Renal pelvis (tissue), 1 donor: ENCODE measurements at regions not wholly inside any gene's neighbourhood (a gene's known extent, or its start where the extent isn't known, plus 50 kb on each side); places are given as distances from the start of the nearest gene placed in this dataset.
"Not testable (repeated sequence)": the region's sequence is repeated elsewhere in the genome, so short reads cannot be mapped to it uniquely, and the experiment has no call there.

Source experiments
- DNase-seq: peaks from one replicate; pipeline ENCODE4 v3.0.0-alpha.2; 2013

- DNase-seq = no peak
Observed at GRCh38 chr17:5864741-5865657, 205.2 kb upstream of the WSCD1 start.

- DNase-seq = no peak
Observed at GRCh38 chr17:5866978-5867377, 203.2 kb upstream of the WSCD1 start.

- no peak for DNase-seq
Observed at GRCh38 chr17:5869041-5869745, 201.0 kb upstream of the WSCD1 start.

- DNase-seq = no peak
Observed at GRCh38 chr17:5870231-5870953, 199.8 kb upstream of the WSCD1 start.

- no peak for DNase-seq
Observed at GRCh38 chr17:5871666-5872065, 198.5 kb upstream of the WSCD1 start.

- DNase-seq = no peak
Observed at GRCh38 chr17:5872831-5873230, 197.3 kb upstream of the WSCD1 start.

GRCh38 chr17:5873781-5874180 is 196.4 kb upstream of the WSCD1 start:
- no peak for DNase-seq

GRCh38 chr17:5874486-5874885 is 195.7 kb upstream of the WSCD1 start:
- no peak for DNase-seq

- DNase-seq = no peak
Observed at GRCh38 chr17:5877366-5877765, 192.8 kb upstream of the WSCD1 start.

- no peak for DNase-seq
Observed at GRCh38 chr17:5877948-5878347, 192.2 kb upstream of the WSCD1 start.

- DNase-seq = no peak
Observed at GRCh38 chr17:5881849-5882248, 188.3 kb upstream of the WSCD1 start.

- DNase-seq = no peak
Observed at GRCh38 chr17:5883775-5884665, 186.2 kb upstream of the WSCD1 start.

- DNase-seq = no peak
Observed at GRCh38 chr17:5885336-5885735, 184.8 kb upstream of the WSCD1 start.

- no peak for DNase-seq
Observed at GRCh38 chr17:5888811-5889210, 181.4 kb upstream of the WSCD1 start.

- no peak for DNase-seq
Observed at GRCh38 chr17:5892921-5893675, 177.1 kb upstream of the WSCD1 start.

GRCh38 chr17:5893741-5894140 is 176.4 kb upstream of the WSCD1 start:
- no peak for DNase-seq

GRCh38 chr17:5895276-5895675 is 174.9 kb upstream of the WSCD1 start:
- DNase-seq = no peak

- no peak for DNase-seq
Observed at GRCh38 chr17:5896215-5896614, 174.0 kb upstream of the WSCD1 start.

GRCh38 chr17:5897275-5897911 is 172.8 kb upstream of the WSCD1 start:
- DNase-seq = no peak

- not testable (repeated sequence) for DNase-seq
Observed at GRCh38 chr17:5897981-5898380, 172.2 kb upstream of the WSCD1 start.
